Uterus (tissue), 2 donors: ENCODE measurements at regions not wholly inside any gene's neighbourhood (a gene's known extent, or its start where the extent isn't known, plus 50 kb on each side); places are given as distances from the start of the nearest gene placed in this dataset.

Experiments used
- POLR2A ChIP-seq, 2 donors: fragments of 450-650 bp; IDR thresholded peaks; one replicate each; pipeline ENCODE4 v1.6.1; 2016; ENCODE audit warnings: antibody characterized with exemption in 2 of 2, mild to moderate bottlenecking in 1 of 2, moderate library complexity in 1 of 2
- TF ChIP-seq, protein P1 (sequence below), 4 experiments: fragments of 200-600 bp in 2 of 4; fragments of 450-650 bp in 2 of 4; sonication (generic) in 2 of 4; IDR thresholded peaks; one replicate each; pipeline ENCODE4 v1.5.1; 2016 to 2019; ENCODE audit warnings: antibody characterized with exemption in 4 of 4, mild to moderate bottlenecking in 2 of 4, moderate library complexity in 1 of 4

DNA sequence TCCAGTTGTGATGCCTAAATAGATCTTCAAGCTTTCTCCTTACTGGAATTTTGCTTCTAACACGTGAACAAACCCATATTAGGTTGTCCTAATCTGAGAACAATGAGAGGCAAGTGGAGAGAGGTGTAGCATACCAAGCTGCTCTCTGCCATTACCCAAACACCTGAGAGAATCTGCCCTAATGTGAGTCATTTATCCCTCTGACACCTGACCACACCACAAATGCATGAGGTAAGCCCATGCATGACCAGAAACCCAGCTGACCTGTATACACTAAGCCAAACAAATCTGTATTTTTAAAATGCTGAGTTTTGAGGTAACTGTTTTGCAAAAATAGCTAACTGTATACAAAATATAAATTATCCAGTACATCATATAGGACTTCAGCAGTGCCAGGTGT lies 1458.1 kb upstream of the B3GALT2 start:
- TF ChIP-seq, protein P1, sequence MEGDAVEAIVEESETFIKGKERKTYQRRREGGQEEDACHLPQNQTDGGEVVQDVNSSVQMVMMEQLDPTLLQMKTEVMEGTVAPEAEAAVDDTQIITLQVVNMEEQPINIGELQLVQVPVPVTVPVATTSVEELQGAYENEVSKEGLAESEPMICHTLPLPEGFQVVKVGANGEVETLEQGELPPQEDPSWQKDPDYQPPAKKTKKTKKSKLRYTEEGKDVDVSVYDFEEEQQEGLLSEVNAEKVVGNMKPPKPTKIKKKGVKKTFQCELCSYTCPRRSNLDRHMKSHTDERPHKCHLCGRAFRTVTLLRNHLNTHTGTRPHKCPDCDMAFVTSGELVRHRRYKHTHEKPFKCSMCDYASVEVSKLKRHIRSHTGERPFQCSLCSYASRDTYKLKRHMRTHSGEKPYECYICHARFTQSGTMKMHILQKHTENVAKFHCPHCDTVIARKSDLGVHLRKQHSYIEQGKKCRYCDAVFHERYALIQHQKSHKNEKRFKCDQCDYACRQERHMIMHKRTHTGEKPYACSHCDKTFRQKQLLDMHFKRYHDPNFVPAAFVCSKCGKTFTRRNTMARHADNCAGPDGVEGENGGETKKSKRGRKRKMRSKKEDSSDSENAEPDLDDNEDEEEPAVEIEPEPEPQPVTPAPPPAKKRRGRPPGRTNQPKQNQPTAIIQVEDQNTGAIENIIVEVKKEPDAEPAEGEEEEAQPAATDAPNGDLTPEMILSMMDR (IDR thresholded peaks at IDR 0.05) = no peak
- no peak for TF ChIP-seq POLR2A (IDR thresholded peaks at IDR 0.05)
